Right lobe of liver (tissue), 4 donors: ENCODE measurements at regions not wholly inside any gene's neighbourhood (a gene's known extent, or its start where the extent isn't known, plus 50 kb on each side); places are given as distances from the start of the nearest gene placed in this dataset.

Source experiments
- CTCF ChIP-seq, 4 donors: fragments of 200-600 bp in 3 of 4; fragments of 450-650 bp in 1 of 4; IDR thresholded peaks; one replicate each; pipeline versions ENCODE4 v1.5.1 to v1.8.0; 2016 to 2022; ENCODE audit warnings: antibody characterized with exemption in 4 of 4, mild to moderate bottlenecking in 2 of 4
- POLR2A ChIP-seq: fragments of 450-650 bp; IDR thresholded peaks from one replicate; pipeline ENCODE4 v1.6.1; 2017; ENCODE audit warnings: antibody characterized with exemption, mild to moderate bottlenecking
- donor health status: DM: no; HTN: no; CAD: no.
- donor health status: DM: no; HTN: no; CAD: no.
- donor health status: DM: no; HTN: yes; CAD: no.

- TF ChIP-seq POLR2A (no peak), CTCF (IDR thresholded peaks at IDR 0.05) (no peak)
These were observed 766.6 kb downstream of the PDHA2 start for GRCh38 chr4:96606451-96606850.
